Hindlimb muscle (tissue), 1 donor: ENCODE measurements at regions not wholly inside any gene's neighbourhood (a gene's known extent, or its start where the extent isn't known, plus 50 kb on each side); places are given as distances from the start of the nearest gene placed in this dataset.
A peak's percentile ranks its signal among the peaks of the same experiment; 100 is the strongest.

Experiments used
- DNase-seq: peaks from one replicate; pipeline ENCODE4 v3.0.0-alpha.2; 2013

- DNase-seq: no peak
Measured at GRCh38 chr10:4775808-4776207, 50.2 kb upstream of the AKR1E2 start.

GRCh38 chr10:4772202-4772570, 53.8 kb upstream of the AKR1E2 start:
- no peak for DNase-seq

GRCh38 chr10:4771554-4772201, 54.3 kb upstream of the AKR1E2 start:
- DNase-seq: no peak

- DNase-seq: peak; percentile 56
Measured at GRCh38 chr10:4770801-4771553, 55.0 kb upstream of the AKR1E2 start.

GRCh38 chr10:4768416-4768815, 57.6 kb upstream of the AKR1E2 start:
- DNase-seq: no peak

GRCh38 chr10:4767033-4767814, 58.8 kb upstream of the AKR1E2 start:
- peak; percentile 34 for DNase-seq

- no peak for DNase-seq
Measured at GRCh38 chr10:4766454-4766853, 59.6 kb upstream of the AKR1E2 start.

- no peak for DNase-seq
Measured at GRCh38 chr10:4765428-4765827, 60.6 kb upstream of the AKR1E2 start.

GRCh38 chr10:4763960-4764428, 62.0 kb upstream of the AKR1E2 start:
- no peak for DNase-seq

GRCh38 chr10:4763513-4763912, 62.5 kb upstream of the AKR1E2 start:
- no peak for DNase-seq

- DNase-seq: no peak
Measured at GRCh38 chr10:4758256-4758655, 67.8 kb upstream of the AKR1E2 start.

GRCh38 chr10:4755286-4755989, 70.6 kb upstream of the AKR1E2 start:
- DNase-seq: no peak

GRCh38 chr10:4754143-4754542, 71.9 kb upstream of the AKR1E2 start:
- DNase-seq: no peak

GRCh38 chr10:4751211-4751610, 74.8 kb upstream of the AKR1E2 start:
- no peak for DNase-seq

GRCh38 chr10:4749271-4749574, 76.8 kb upstream of the AKR1E2 start:
- no peak for DNase-seq

- DNase-seq: no peak
Measured at GRCh38 chr10:4748491-4749270, 77.3 kb upstream of the AKR1E2 start.

- peak; percentile 35 for DNase-seq
Measured at GRCh38 chr10:4742217-4742616, 83.8 kb upstream of the AKR1E2 start.

- no peak for DNase-seq
Measured at GRCh38 chr10:4740471-4740870, 85.5 kb upstream of the AKR1E2 start.

GRCh38 chr10:4736608-4737007, 89.4 kb upstream of the AKR1E2 start:
- no peak for DNase-seq

- DNase-seq: no peak
Measured at GRCh38 chr10:4736183-4736582, 89.8 kb upstream of the AKR1E2 start.

- no peak for DNase-seq
Measured at GRCh38 chr10:4733843-4734224, 92.2 kb upstream of the AKR1E2 start.

GRCh38 chr10:4733150-4733842, 92.7 kb upstream of the AKR1E2 start:
- DNase-seq: no peak
